SK-N-SH treated with all-trans-retinoic acid at 6 μM for 48 hours (cell line): ENCODE measurements at regions not wholly inside any gene's neighbourhood (a gene's known extent, or its start where the extent isn't known, plus 50 kb on each side); places are given as distances from the start of the nearest gene placed in this dataset.

ENCODE experiments used
- ATAC-seq: fragments of 200-7000 bp; cut with Tn5 transposase; 3 replicates; pipeline ENCODE4 v1.9.1; 2020; ENCODE audit warnings: mild to moderate bottlenecking, moderate library complexity
- ARNTL ChIP-seq: fragments of 450-650 bp; formaldehyde crosslinking; IDR thresholded peaks from 2 replicates; pipeline ENCODE4 v1.5.0; 2020; ENCODE audit warnings: low read depth, mild to moderate bottlenecking, moderate library complexity, borderline replicate concordance
- BACH2 ChIP-seq: fragments of 250-450 bp; sonication (Bioruptor Pico); IDR thresholded peaks from 2 replicates; pipeline ENCODE4 v1.9.0; 2021; ENCODE audit warnings: mild to moderate bottlenecking, borderline replicate concordance
- CREB5 ChIP-seq: fragments of 250-450 bp; sonication (Bioruptor Pico); IDR thresholded peaks from 2 replicates; pipeline ENCODE4 v1.5.1; 2020; ENCODE audit warnings: low read depth, mild to moderate bottlenecking, moderate library complexity
- CSDC2 ChIP-seq: fragments of 250-450 bp; sonication (Bioruptor Pico); IDR thresholded peaks from 2 replicates; pipeline ENCODE4 v1.5.0; 2020; ENCODE audit warnings: mild to moderate bottlenecking, moderate library complexity
- CSRNP3 ChIP-seq: fragments of 250-450 bp; sonication (Bioruptor Pico); IDR thresholded peaks from 2 replicates; pipeline ENCODE4 v1.5.1; 2021; ENCODE audit warnings: mild to moderate bottlenecking, moderate library complexity
- ESRRG ChIP-seq: fragments of 250-450 bp; sonication (Bioruptor Pico); IDR thresholded peaks from 2 replicates; pipeline ENCODE4 v1.6.1; 2021; ENCODE audit warnings: mild to moderate bottlenecking
- GLIS3 ChIP-seq: fragments of 250-450 bp; sonication (Bioruptor Pico); IDR thresholded peaks from 2 replicates; pipeline ENCODE4 v1.5.0; 2020; ENCODE audit warnings: mild to moderate bottlenecking, moderate library complexity
- ISL1 ChIP-seq: fragments of 250-450 bp; sonication (Bioruptor Pico); IDR thresholded peaks from 2 replicates; pipeline ENCODE4 v2.1.2; 2022; ENCODE audit warnings: mild to moderate bottlenecking, moderate library complexity
- OSR1 ChIP-seq: fragments of 250-450 bp; sonication (Bioruptor Pico); IDR thresholded peaks from 2 replicates; pipeline ENCODE4 v1.8.0; 2022; ENCODE audit warnings: moderate library complexity, mild to moderate bottlenecking, inconsistent platforms
- PATZ1 ChIP-seq: fragments of 250-450 bp; sonication (Bioruptor Pico); IDR thresholded peaks from 2 replicates; pipeline ENCODE4 v1.8.0; 2020; ENCODE audit warnings: mild to moderate bottlenecking, moderate library complexity, borderline replicate concordance
- POU6F1 ChIP-seq: fragments of 250-450 bp; sonication (Bioruptor Pico); IDR thresholded peaks from 2 replicates; pipeline ENCODE4 v1.8.0; 2021; ENCODE audit warnings: low read depth, mild to moderate bottlenecking, moderate library complexity, borderline replicate concordance
- PPARA ChIP-seq: fragments of 250-450 bp; sonication (Bioruptor Pico); IDR thresholded peaks from 2 replicates; pipeline ENCODE4 v1.5.0; 2020; ENCODE audit warnings: mild to moderate bottlenecking, borderline replicate concordance
- RARB ChIP-seq: fragments of 250-450 bp; sonication (Bioruptor Pico); IDR thresholded peaks from 2 replicates; pipeline ENCODE4 v1.8.0; 2021; ENCODE audit warnings: mild to moderate bottlenecking, moderate library complexity
- SNAI2 ChIP-seq: fragments of 250-450 bp; sonication (Bioruptor Pico); IDR thresholded peaks from 2 replicates; pipeline ENCODE4 v1.5.0; 2020; ENCODE audit warnings: mild to moderate bottlenecking, moderate library complexity
- TCF4 ChIP-seq: fragments of 250-450 bp; sonication (Bioruptor Pico); IDR thresholded peaks from 2 replicates; pipeline ENCODE4 v1.8.0; 2021; ENCODE audit warnings: mild to moderate bottlenecking, moderate library complexity, borderline replicate concordance
- TOX ChIP-seq: fragments of 250-450 bp; sonication (Bioruptor Pico); IDR thresholded peaks from 2 replicates; pipeline ENCODE4 v1.8.0; 2021; ENCODE audit warnings: mild to moderate bottlenecking, moderate library complexity, borderline replicate concordance
- TSHZ2 ChIP-seq: fragments of 250-450 bp; sonication (Bioruptor Pico); IDR thresholded peaks from 2 replicates; pipeline ENCODE4 v1.5.0; 2020; ENCODE audit warnings: mild to moderate bottlenecking, moderate library complexity
- ZC3H10 ChIP-seq: fragments of 250-450 bp; sonication (Bioruptor Pico); IDR thresholded peaks from 2 replicates; pipeline ENCODE4 v1.5.1; 2021; ENCODE audit warnings: mild to moderate bottlenecking, moderate library complexity
- ZFP3 ChIP-seq: fragments of 250-450 bp; sonication (Bioruptor Pico); IDR thresholded peaks from 2 replicates; pipeline ENCODE4 v1.5.0; 2020; ENCODE audit warnings: mild to moderate bottlenecking, moderate library complexity
- ZFP30 ChIP-seq: fragments of 450-650 bp; formaldehyde crosslinking; IDR thresholded peaks from 2 replicates; pipeline ENCODE4 v1.5.0; 2022; ENCODE audit warnings: mild to moderate bottlenecking, moderate library complexity

- no peak for ATAC-seq
- TF ChIP-seq ISL1 (no peak), SNAI2 (CRISPR knock-in tag) (no peak), TSHZ2 (CRISPR knock-in tag) (no peak), PATZ1 (CRISPR knock-in tag) (no peak), ZFP30 (no peak), POU6F1 (no peak), ESRRG (CRISPR knock-in tag) (no peak)
- TF ChIP-seq, all 23 proteins: peak for 0
Measured at GRCh38 chr6:170137176-170137891, 153.5 kb downstream of the DLL1 start.

- no peak for TF ChIP-seq CREB5 (CRISPR knock-in tag)
- TF ChIP-seq TOX: no peak
- no peak for TF ChIP-seq ESRRG (CRISPR knock-in tag)
- no peak for TF ChIP-seq POU6F1
- no peak for TF ChIP-seq PPARA
- TF ChIP-seq CSDC2 (CRISPR knock-in tag): no peak
- TF ChIP-seq ZFP30: no peak
- TF ChIP-seq OSR1 (CRISPR knock-in tag): no peak
- no peak for TF ChIP-seq ARNTL (CRISPR knock-in tag)
- ATAC-seq: no peak
Measured at GRCh38 chr6:170136541-170137175, 154.2 kb downstream of the DLL1 start.

- TF ChIP-seq CSRNP3 (CRISPR knock-in tag): no peak
- TF ChIP-seq ARNTL (CRISPR knock-in tag): no peak
- no peak for TF ChIP-seq RARB (CRISPR knock-in tag)
- no peak for TF ChIP-seq ZC3H10 (CRISPR knock-in tag)
- no peak for TF ChIP-seq TCF4 (CRISPR knock-in tag)
- TF ChIP-seq CSDC2 (CRISPR knock-in tag): no peak
- no peak for TF ChIP-seq OSR1 (CRISPR knock-in tag)
- no peak for TF ChIP-seq ESRRG (CRISPR knock-in tag)
- TF ChIP-seq BACH2 (CRISPR knock-in tag): no peak
- TF ChIP-seq GLIS3 (CRISPR knock-in tag): no peak
- TF ChIP-seq ISL1: no peak
- TF ChIP-seq SNAI2 (CRISPR knock-in tag): no peak
- TF ChIP-seq ZFP3 (CRISPR knock-in tag): no peak
- ATAC-seq: no peak
Measured at GRCh38 chr6:170135821-170136471, 154.9 kb downstream of the DLL1 start.
